Colonic mucosa (tissue), 4 donors: ENCODE measurements at regions not wholly inside any gene's neighbourhood (a gene's known extent, or its start where the extent isn't known, plus 50 kb on each side); places are given as distances from the start of the nearest gene placed in this dataset.

Source experiments
- DNase-seq: peaks from one replicate; pipeline ENCODE4 v3.0.0-alpha.2; 2020
- H3K27ac ChIP-seq: fragments of 200-600 bp; one replicate; pipeline ENCODE4 v1.8.0; 2021
- H3K27me3 ChIP-seq: fragments of 200-600 bp; one replicate; pipeline ENCODE4 v1.8.0; 2021
- H3K36me3 ChIP-seq: fragments of 200-600 bp; one replicate; pipeline ENCODE4 v1.8.0; 2021
- H3K4me1 ChIP-seq: fragments of 200-600 bp; one replicate; pipeline ENCODE4 v1.8.0; 2021; ENCODE audit warnings: mild to moderate bottlenecking
- H3K4me3 ChIP-seq: fragments of 200-600 bp; one replicate; pipeline ENCODE4 v1.8.0; 2021
- H3K9ac ChIP-seq, 2 donors: one replicate each; pipeline ENCODE4 v1.7.0; 2013; ENCODE audit warnings: control low read depth in 2 of 2, low read depth in 2 of 2, low read length in 2 of 2
- H3K9me3 ChIP-seq: fragments of 200-600 bp; one replicate; pipeline ENCODE4 v1.8.0; 2021
- CTCF ChIP-seq: fragments of 200-600 bp; IDR thresholded peaks from one replicate; pipeline ENCODE4 v1.8.0; 2022; ENCODE audit warnings: antibody characterized with exemption, mild to moderate bottlenecking
- intact Hi-C: fragments of 100-400 bp; cut with DNase I; formaldehyde crosslinking; loops from one replicate; pipeline ENCODE4 v1.14.1; 2022
- donor health status: healthy.
- donor health status: DM: no; HTN: no; CAD: no.
- donor health status: DM: no; HTN: no; CAD: no.

GRCh38 chr15:92268900-92269299, 124.8 kb upstream of the ST8SIA2 start:
- intact Hi-C loops, result no loop called here
- no peaks in the 10 kb centered on the region for H3K4me1 ChIP-seq
- H3K4me3 ChIP-seq, result no peak overlapping the region
- no peaks in the 10 kb centered on the region for H3K27me3 ChIP-seq
- H3K36me3 ChIP-seq, result no peaks in the 10 kb centered on the region
- H3K27ac ChIP-seq, result no peak overlapping the region
- no peaks in the 10 kb centered on the region for H3K9me3 ChIP-seq
- no peak overlapping the region for H3K9ac ChIP-seq
- no peak for DNase-seq
- no peak for TF ChIP-seq CTCF

- Histone ChIP-seq H3K9ac (no peak overlapping the region), H3K27ac (no peak overlapping the region), H3K9me3 (no peaks in the 10 kb centered on the region), H3K4me1 (no peaks in the 10 kb centered on the region), H3K4me3 (no peak overlapping the region), H3K27me3 (no peaks in the 10 kb centered on the region), H3K36me3 (no peaks in the 10 kb centered on the region)
- intact Hi-C loops, result no loop called here
- DNase-seq, result no peak
- no peak for TF ChIP-seq CTCF
Measured at GRCh38 chr15:92271179-92271578, 122.5 kb upstream of the ST8SIA2 start.

GRCh38 chr15:92272106-92272505, 121.6 kb upstream of the ST8SIA2 start:
- DNase-seq, result no peak
- intact Hi-C loops, result no loop called here
- Histone ChIP-seq H3K27me3 (no peaks in the 10 kb centered on the region), H3K36me3 (no peaks in the 10 kb centered on the region), H3K4me3 (no peak overlapping the region), H3K9me3 (no peaks in the 10 kb centered on the region), H3K4me1 (no peaks in the 10 kb centered on the region), H3K27ac (no peak overlapping the region), H3K9ac (no peak overlapping the region)
- TF ChIP-seq CTCF, result no peak

GRCh38 chr15:92273286-92273685, 120.4 kb upstream of the ST8SIA2 start:
- intact Hi-C loops, result no loop called here
- Histone ChIP-seq H3K27me3 (no peaks in the 10 kb centered on the region), H3K4me3 (no peak overlapping the region), H3K9ac (no peak overlapping the region), H3K9me3 (no peaks in the 10 kb centered on the region), H3K36me3 (no peaks in the 10 kb centered on the region), H3K4me1 (no peaks in the 10 kb centered on the region), H3K27ac (no peak overlapping the region)
- DNase-seq, result no peak
- TF ChIP-seq CTCF, result no peak

GRCh38 chr15:92273723-92274122, 120.0 kb upstream of the ST8SIA2 start:
- Histone ChIP-seq H3K4me1 (no peaks in the 10 kb centered on the region), H3K36me3 (no peaks in the 10 kb centered on the region), H3K9me3 (no peaks in the 10 kb centered on the region), H3K27me3 (no peaks in the 10 kb centered on the region), H3K4me3 (no peak overlapping the region), H3K9ac (no peak overlapping the region), H3K27ac (no peak overlapping the region)
- TF ChIP-seq CTCF, result no peak
- DNase-seq, result no peak
- intact Hi-C loops, result no loop called here

GRCh38 chr15:92277776-92278175, 115.9 kb upstream of the ST8SIA2 start:
- intact Hi-C loops, result no loop called here
- DNase-seq, result no peak
- no peak for TF ChIP-seq CTCF

More at GRCh38 chr15:92277776-92278175, 115.9 kb upstream of the ST8SIA2 start:
- Histone ChIP-seq H3K4me3 (no peak overlapping the region), H3K27ac (no peak overlapping the region), H3K9me3 (no peaks in the 10 kb centered on the region), H3K4me1 (no peaks in the 10 kb centered on the region), H3K9ac (no peak overlapping the region), H3K27me3 (no peaks in the 10 kb centered on the region), H3K36me3 (no peaks in the 10 kb centered on the region)
